ENCODE measurements at regions not wholly inside any gene's neighbourhood (a gene's known extent, or its start where the extent isn't known, plus 50 kb on each side); places are given as distances from the start of the nearest gene placed in this dataset.
"Not testable (repeated sequence)": the region's sequence is repeated elsewhere in the genome, so short reads cannot be mapped to it uniquely, and the experiment has no call there.

DNA sequence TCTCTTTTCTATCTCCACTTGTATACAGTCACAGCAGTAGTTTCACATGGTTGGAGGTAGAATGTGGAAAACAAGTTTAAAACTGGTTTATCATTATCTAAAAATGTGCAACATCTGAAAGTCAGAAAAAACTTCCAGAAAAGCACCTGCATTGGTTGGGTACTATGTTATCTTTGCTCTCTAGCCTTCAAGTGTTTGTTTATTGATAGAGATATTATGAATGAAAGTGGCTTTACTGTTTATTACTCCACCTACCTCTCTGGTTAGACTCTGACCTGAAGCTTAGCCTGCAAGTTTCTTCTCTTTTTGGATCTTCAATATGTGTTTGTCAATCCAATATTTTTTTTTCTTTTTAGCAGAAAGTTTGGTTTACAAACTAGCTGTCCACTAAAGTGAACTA lies 2161.4 kb upstream of the RAG2 start:
- DNase-seq (ENCODE audit: insufficient read length, low spot score) (no peak), FAIRE-seq (no peak)

DNA sequence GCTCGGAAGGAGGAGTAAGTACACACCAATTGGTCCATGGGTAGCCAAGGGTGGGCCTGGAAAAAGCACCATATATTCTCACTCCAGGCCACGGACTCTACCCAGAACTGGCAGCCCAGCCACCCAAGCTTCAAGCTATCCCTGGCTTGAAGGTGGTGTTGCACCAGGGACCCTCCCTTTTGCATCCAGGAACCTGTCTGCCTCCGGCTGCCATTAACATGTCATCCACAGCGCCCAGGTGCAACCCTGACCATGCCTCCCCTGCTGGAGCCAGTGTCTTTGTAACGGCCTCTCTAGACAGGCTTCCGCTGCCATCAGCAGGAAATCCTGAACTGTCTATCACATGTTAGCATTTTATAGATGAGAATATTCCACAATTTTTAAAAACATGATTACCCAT lies 2158.5 kb upstream of the RAG2 start:
- no peak for DNase-seq (ENCODE audit: insufficient read length, low spot score)
- no peak for FAIRE-seq

DNA sequence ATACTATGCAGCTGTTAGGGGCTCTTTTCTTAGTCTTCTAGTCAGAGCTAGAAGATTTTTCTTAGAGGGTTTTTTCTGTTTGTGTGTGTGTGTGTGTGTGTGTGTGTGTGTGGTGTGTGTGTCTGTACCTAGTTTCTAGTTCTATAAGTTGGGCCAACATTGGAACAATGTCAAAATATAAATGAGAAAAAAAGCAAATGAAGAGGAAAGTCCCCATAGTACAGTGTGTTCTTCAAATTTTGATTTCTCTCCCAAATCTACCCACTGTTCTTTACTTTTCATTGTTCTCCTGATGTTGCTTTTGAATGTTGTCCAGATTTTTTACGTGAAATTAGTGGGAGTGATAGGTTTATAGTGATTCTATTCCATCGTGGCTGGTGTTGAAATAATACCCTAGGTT lies 2153.4 kb upstream of the RAG2 start:
- FAIRE-seq, result no peak
- DNase-seq (ENCODE audit: insufficient read length, low spot score), result no peak

DNA sequence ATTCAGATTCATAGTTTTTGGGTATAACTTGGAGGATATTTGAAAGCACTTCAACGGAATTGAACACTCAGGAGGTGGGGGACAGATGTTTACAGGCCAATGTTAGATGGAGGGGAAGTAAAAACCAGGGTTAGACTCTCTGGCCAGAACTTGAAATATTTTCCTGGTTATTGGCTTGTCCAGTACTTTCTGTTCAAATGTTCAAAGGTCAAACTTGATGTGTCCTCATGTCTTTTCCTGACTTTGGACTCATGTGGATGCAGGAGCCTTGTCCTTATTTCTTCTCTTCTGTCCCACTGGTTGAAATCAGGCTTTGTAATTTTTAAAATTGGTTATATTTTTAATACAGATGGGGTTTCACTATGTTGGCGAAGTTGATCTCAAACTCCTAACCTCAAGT lies 2148.5 kb upstream of the RAG2 start:
- not testable (repeated sequence) for DNase-seq (ENCODE audit: insufficient read length, low spot score); FAIRE-seq

DNA sequence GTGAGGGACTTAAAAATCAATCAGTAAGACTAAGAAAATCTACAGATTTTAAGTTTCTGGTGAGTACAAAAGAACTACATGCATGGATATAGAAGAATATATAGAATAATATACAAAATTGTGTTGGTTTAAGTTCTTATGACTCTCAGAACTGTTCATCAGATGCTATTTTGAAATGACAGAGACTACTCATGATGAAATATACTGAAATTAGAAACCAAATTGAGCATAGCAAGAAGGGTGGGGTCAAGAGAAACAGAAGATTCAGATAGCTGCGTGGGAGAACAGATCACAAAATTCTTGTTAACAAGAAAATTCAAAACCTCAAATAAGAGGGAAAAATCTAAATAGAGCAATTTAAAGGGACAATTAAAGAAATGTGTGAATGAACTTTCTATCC lies 2125.3 kb upstream of the RAG2 start:
- FAIRE-seq (no peak), DNase-seq (ENCODE audit: insufficient read length, low spot score) (no peak)

DNA sequence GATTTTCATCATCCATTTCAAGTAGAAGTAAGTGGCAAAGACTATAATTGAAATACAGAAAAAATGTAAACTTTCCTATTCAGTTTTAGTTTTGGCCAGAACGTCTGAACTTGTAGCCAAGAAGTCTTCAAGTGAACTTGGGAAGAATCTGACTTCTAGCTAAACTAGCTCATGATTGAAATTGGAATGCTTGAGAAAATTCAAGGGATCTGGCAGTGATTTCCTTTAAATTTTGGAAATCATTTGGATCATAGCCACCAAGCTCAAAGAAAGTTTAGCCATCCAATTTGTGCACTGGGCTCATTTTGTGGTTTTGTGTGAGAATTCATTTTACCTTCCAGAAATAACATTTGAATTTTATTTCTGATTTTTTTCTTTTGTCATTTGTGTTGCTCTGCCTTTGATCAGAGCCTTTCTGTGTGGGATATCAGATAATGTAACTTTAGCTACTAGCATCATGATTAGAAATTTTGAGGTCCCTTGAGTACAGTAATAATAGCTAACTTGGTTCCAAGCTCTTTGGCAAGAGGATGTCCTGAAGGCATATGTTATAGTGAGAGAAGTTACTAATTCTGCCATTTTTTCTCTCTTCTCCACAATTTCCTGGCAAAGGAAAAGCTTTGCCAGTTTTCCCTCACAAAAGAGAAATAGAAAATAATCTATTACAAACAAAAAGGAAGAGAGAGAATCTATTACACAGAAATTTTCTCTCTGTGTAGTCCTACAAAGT lies 2123.7 kb upstream of the RAG2 start:
- no peak for FAIRE-seq
- DNase-seq (ENCODE audit: insufficient read length, low spot score), result no peak

DNA sequence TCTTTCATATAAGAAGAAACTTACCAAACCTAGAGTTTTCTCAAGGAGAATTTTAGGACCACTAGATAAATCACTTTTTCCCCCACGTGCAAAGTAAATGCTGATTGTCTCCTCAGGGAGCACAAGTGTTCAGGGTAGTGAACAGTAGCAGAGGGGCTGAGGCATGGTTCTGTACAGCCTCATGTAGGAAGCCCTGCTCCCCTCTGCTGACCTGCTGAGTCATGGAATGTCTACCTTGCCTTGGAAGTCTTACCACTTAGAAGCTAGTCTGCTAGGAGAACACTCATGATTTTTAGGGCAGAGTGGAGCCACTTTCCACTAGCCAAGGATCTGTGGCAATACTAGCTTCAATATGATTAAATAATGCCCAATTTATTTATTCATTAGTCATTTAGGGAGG lies 2120.6 kb upstream of the RAG2 start:
- FAIRE-seq, result no peak
- DNase-seq (ENCODE audit: insufficient read length, low spot score), result no peak

DNA sequence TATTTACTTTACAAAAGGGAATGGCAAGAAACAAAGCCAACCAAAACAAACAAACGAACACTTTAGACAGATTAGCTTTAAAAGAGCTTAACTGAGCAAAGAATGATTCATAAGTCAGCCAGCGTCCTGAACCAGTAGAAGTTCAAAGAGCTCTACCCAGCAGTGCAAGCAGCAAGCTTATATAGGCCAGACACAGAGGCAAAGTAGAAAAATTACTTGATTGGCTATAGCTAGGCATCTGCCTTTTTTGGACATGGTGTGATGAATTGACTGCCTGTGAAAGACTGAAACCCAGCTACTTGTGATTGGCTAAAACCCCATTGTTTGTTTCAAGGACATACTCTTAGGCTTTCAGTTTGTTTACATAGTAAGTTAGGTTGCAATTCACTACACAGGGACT lies 2120.0 kb upstream of the RAG2 start:
- DNase-seq (ENCODE audit: insufficient read length, low spot score) (no peak), FAIRE-seq (no peak)

DNA sequence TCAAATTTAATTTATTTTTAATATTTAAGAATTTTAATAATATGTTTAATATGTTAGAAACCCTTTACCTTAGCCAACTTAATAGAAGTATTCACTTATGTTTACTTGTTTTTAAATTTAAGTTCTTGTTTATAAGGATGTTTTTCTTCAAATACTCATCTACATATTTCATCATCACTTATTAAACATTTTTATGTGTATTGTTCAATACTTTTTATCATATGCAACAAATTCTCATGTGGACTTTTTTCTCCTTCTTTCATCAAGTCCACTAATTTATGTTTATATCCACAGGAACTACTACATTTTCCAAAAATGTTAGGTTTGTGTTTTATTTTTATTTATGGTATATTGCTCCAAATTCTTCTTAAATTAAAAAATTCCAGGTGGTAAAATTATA lies 2113.1 kb upstream of the RAG2 start:
- FAIRE-seq (no peak), DNase-seq (ENCODE audit: insufficient read length, low spot score) (no peak)

DNA sequence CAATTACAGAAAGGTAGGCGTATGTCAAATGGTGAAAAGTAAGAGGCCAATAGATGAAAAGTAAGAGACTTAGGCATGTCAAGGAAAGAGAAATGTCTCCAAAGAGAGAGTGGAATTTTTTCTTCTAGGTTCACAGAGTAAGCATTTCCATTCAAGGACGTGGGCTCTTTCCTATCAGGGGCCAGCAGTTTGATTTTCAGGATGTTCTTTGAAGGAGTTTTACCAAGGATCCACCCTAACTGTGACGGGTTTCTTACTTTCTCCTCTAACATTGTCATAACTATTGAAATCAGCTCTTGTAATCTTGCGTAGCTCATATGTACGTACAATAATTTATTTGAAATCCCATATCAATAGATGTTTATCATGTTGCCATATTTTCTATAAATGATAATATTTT lies 2112.2 kb upstream of the RAG2 start:
- no peak for FAIRE-seq
- DNase-seq (ENCODE audit: insufficient read length, low spot score), result no peak

DNA sequence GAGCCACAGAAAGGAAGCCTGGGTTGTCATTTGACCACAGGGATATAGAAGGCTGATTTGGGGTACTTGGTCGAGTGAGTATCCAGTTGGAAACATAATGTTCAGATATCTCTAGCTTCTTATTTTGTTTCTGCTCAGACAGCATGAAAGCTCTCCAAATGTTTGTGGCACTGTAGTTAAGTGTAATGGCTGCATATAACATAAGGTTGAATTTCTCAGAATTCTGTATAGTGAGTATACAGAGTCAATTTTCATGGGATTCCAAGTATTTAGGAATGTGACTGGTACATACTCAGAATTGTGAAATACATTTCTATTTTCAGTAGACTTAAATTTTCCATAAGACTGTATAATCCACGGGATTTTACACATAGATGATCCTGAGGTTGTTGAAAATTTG lies 2102.1 kb upstream of the RAG2 start:
- no peak for FAIRE-seq
- no peak for DNase-seq (ENCODE audit: insufficient read length, low spot score)

DNA sequence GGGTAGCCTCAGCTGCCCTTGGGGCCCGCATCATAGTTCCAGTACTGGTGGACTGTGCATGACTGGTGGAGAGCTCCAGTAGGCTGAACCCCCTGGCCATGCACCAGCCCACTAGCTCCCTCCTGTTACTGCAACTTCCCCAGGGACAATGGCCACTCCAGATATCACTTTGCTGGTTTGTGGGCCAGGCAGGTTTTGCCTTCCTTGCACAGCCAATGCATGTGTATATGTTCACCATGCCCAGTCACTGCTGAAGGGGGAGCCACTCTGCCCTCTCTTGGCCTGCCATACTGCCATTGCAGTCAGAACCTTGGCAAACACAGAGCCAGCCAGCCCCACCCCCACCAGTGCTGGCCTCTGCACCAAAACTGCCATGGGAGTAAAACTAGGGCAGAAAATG lies 2095.3 kb upstream of the RAG2 start:
- no peak for FAIRE-seq

DNA sequence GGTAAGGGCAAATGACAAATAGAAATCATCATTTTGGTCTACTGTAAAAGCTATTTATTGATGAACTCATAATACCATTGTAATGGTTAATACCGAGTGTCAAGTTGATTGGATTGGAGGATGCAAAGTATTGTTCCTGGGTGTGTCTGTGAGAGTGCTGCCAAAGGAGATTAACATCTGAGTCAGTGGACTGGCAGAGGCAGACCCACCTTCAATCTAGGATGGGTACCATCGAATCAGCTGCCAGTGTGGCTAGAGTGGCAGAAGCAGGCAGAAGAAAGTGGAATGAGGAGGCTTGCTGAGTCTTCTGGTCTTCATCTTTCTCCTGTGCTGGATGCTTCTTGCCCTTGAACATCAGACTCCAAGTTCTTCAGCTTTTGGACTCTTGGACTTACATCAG lies 2092.2 kb upstream of the RAG2 start:
- not testable (repeated sequence) for FAIRE-seq; DNase-seq (ENCODE audit: insufficient read length, low spot score)

More for the DNA sequence above, 2095.3 kb upstream of the RAG2 start:
- DNase-seq (ENCODE audit: insufficient read length, low spot score), result no peak

DNA sequence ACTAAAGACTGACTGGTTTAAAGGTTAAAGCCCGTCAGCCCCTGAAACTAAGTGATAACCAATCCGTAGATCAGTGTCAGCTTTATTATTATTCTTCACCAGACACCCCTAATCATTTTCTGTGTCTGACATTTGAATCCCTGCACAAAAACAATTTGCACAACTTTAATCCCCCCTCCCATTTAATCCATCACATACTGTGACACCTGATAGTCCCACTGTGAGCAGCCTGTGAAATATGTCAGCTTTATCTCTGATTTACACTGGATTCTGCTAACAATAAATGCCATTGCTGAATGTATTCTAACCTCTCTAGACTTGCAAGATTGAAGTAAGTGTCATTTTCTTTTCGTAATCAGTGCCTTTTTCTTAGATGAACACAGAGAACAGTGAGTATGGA lies 2089.0 kb upstream of the RAG2 start:
- DNase-seq (ENCODE audit: insufficient read length, low spot score) (no peak), FAIRE-seq (no peak)

DNA sequence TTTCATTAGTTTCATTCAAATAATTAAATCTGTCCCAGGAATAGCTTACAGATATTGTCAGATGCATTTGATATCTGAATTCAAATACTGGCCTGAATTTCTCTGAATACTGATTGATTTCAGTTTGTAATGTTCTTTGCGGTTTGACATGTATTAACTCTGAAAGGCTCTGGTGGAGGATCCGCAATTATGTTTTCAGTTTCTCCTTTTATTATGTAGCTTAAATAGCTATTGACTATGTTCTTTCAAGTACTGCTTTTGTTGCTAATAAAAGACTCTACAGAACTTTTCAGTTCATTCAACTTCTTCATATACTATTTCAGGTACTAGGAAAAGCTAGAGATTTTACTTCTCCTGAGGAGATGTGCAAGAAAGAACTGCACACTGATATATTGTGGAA lies 2085.4 kb upstream of the RAG2 start:
- no peak for FAIRE-seq
- no peak for DNase-seq (ENCODE audit: insufficient read length, low spot score)

DNA sequence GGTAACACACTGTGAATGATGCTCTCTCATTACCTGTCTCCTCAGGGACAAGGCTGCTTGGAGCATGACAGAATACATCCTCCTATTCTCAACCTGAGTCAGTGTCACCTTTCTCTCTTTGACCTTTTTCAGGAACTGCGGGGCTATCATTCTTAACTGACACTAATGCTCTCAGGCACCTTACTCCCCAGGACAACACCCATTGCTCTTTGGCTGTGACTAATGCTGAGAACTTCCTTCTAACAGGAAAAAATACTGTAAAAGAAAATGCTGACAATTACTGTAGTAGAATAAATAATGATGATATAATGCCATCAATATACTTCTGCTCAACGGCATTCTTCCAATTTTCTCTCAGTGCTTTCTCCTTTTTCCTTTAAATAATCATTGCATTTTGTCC lies 2082.7 kb upstream of the RAG2 start:
- no peak for FAIRE-seq
- no peak for DNase-seq (ENCODE audit: insufficient read length, low spot score)

DNA sequence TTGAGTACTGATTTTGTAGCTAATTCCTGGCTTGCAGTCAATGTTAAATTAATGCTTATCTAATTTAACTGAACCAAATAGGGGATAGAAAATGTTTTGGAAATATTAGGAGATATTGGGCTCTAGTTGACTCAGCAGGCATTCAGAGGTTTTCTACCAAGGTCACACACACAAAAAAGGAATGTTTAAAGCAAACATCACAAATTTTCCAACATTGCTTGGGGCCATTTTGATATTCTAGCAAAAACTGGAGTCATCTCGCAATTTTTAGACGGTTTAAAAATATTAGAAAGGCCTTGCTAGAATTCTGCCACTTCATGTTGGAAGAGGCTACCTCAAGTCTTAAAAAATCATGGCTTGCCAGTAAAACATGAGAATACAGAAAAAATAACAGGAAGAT lies 2082.1 kb upstream of the RAG2 start:
- DNase-seq (ENCODE audit: insufficient read length, low spot score), result no peak
- FAIRE-seq, result no peak

DNA sequence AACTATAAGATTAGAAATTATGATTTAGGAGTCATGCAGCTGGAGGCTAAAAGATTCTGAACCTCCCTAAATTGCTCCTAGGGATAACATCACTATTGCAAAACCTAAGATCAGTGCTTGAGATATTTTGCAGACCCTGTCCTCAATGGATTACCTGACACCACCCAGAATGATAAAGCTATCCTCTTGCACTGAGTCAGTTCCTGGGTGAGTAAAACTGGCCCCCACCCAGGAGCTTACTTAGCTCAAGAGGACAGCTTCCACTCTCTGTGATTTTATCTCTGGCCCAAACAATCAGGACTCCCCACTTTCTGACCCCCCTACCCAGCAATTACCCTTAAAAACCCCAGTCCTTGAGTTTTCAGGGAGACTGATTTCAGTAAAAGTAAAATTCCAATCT lies 2074.4 kb upstream of the RAG2 start:
- FAIRE-seq (no peak), DNase-seq (ENCODE audit: insufficient read length, low spot score) (no peak)

DNA sequence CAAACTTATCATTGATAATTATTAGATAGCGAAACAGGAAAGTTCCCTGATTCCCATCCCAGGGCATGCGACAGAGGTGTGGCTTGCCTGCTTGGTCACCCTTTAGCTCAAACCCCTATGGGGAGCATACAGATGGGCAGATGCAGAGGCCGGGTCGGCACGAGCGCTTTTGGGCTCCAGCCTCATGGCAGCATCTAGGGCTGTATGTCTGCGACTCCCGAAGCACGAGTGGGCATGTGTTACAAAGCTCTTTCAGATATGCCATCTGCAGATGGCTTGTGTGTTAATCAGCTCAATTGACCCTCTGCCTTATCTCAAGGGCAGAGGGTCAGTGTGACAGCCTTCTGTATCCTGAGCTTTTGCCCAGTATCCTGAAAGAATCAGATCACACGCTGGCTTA lies 2069.3 kb upstream of the RAG2 start:
- FAIRE-seq (no peak), DNase-seq (ENCODE audit: insufficient read length, low spot score) (no peak)

DNA sequence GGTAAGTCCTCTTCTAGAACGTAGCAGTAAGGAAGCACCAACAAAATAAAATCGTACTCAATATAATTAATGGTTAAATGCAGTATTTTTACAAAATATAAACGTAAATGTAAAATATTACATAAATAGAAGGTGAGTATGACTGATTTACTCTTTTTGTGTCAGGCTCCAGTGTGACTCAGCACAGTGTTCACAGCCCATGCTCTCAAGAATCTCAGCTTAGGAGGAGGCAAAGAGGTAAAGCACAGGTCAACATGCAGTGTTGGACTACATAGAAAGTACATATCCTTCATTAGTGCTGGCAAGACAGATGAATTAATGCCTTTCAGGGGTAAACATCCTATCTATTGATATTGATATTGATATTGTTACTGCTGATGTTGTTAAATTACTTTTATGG lies 2050.6 kb upstream of the RAG2 start:
- DNase-seq (ENCODE audit: insufficient read length, low spot score) (no peak), FAIRE-seq (no peak)

DNA sequence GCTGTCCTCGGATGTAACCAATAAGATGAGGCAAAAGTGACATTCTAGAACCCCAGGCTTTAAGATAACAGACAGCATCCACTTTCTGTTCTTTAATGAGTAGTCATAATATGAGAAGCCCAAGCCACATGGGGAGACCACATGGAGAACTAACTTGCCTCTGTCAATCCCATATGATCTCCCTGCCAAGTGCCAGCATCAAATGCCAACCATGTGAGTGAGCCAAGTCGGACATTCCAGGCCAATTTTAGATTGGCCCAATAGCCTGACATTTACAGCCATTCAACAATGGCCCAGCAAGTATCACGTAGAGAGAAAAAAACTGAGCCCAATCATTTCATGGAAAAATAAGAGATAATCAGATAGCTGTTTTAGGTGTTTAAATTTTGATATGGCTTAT lies 2048.3 kb upstream of the RAG2 start:
- FAIRE-seq (no peak), DNase-seq (ENCODE audit: insufficient read length, low spot score) (no peak)

DNA sequence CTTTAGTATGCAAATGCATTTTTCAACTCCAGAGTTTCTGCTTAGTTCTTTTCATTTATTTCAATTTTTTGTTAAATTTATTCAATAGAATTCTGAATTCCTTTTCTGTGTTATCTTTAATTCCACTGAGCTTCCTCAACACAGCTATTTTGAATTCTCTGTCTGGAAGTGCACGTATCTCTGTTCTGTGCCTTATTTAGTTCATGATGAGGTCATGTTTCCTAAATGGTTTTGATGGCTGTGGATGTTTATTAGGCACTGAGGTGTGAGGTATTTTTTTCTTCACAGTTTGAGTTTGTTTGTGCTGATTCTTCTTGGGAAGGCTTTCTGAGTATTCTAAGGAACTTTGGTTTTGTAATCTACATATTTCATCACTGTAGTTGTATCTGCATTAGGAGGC lies 2042.8 kb upstream of the RAG2 start:
- DNase-seq (ENCODE audit: insufficient read length, low spot score) (no peak), FAIRE-seq (no peak)

DNA sequence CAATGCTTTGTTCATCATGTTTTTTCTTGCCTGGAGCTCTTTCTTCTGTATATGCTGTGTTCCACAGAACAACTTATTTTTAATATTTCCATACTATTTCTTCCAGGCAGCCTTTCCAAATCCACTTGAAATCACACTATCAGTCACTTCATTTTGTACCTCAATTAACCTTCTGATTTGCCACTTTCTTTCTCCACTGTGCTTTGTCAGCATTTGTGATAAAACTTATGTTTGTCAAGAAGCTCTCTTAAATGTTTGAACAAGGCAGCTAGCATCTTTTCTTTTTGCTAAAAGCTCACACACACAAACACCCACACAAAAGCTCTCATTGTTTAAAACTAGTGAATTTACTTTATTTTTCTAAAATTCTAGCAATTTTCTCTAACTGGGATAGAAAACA lies 2014.7 kb upstream of the RAG2 start:
- DNase-seq (ENCODE audit: insufficient read length, low spot score) (no peak), FAIRE-seq (no peak)
